ENCODE measurements at regions not wholly inside any gene's neighbourhood (a gene's known extent, or its start where the extent isn't known, plus 50 kb on each side); places are given as distances from the start of the nearest gene placed in this dataset.

DNA sequence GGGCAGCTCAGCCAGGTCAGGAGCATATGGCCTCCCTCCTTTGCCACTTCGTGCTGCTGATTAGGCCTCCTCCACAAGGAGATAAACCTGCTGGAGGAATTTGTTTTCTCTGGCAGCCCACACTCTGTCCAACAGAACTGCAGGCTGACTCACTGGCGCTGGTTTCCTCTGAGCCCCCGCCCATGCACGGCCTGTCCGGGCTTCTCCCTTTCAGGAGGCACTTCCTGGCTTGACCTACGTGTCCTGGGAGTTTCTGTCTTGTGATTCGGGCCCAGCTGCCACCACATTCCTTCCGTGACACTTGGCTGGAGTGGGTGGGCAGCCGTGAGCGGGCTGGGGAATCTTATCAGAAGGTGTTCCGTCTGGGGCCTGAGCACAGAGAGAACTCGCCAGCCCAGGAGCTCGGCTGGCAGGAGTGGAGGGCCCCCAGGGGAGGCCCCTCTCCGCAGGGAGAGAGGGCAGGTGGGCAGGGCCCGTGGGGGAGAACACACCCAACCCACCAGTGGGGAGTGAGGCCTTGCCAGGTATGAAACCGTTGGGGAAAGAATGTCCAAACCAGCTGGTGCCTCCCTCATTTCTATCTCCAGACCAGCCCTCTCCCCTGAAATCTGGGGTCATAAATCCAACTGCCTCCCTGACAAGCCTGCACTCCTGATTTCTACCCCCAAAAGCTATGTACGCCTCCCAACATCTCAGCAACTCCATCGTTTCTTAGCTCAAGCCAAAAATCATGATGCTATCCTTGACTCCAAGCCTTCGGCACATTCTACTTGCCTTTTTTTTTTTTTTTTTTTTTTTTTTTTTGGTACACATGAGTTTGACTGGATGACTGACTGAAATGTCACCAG lies 110.6 kb upstream of the MEF2A start:
- TF ChIP-seq CTCF (conservative IDR thresholded peaks at IDR 0.05; ENCODE audit: low read length), result no peak
- no peak for TF ChIP-seq EZH2phosphoT487 (IDR thresholded peaks at IDR 0.05; ENCODE audit: borderline replicate concordance)
